ENCODE measurements at regions not wholly inside any gene's neighbourhood (a gene's known extent, or its start where the extent isn't known, plus 50 kb on each side); places are given as distances from the start of the nearest gene placed in this dataset.

DNA sequence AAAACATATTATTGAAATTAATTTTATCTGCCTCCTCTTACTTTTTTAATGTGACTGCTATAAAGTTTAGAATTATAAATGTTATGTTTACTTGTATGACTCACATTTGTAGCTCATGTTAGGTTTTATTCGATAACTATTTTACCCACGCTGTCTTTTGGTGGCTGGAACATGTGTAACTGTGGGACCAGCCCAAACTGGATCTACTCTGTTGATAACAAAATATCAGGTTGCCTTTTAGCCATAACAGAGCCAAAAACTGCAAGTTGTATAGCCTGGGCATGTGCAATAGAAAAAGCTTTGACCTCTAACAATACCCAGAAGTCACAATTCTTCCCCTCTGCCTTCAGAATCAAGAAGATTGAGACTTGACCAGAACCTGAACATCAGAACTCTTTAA lies 356.5 kb downstream of the PRELID2 start:
- ChIA-PET POLR2A (ENCODE audit: unreplicated experiment) (no interaction called here), CTCF (interaction anchor here (0.8 kb wide), 1 partner anchor 219 kb away, joined by 3 read pairs; no protein-coding TSS in a partner anchor)
- Histone ChIP-seq H3K4ac (ENCODE audit: low read depth, low read length) (peak overlapping the region; percentile 96), H3K4me2 (ENCODE audit: low read depth, low read length) (peak overlapping the region; percentile 10; the same call in 1 of the 2 replicates), H3K9me3 (ENCODE audit: control insufficient read depth, insufficient read depth, low read length) (no peaks in the 10 kb centered on the region), H3K18ac (ENCODE audit: low read depth, low read length) (peak overlapping the region; percentile 94), H4K20me1 (ENCODE audit: insufficient read depth, low read length) (no peaks in the 10 kb centered on the region), H4K8ac (ENCODE audit: low read depth in 2 of 2, low read length in 2 of 2) (peak overlapping the region; percentile 19 to 81; a peak in 3 of 4 replicates), H2BK120ac (ENCODE audit: low read depth, low read length) (peak overlapping the region; percentile 95), H3K56ac (ENCODE audit: extremely low read depth, insufficient read depth, low read length) (0 out of 2 replicates have a peak overlapping the region, but pooled peaks have one; percentile 18), H2AK5ac (ENCODE audit: low read depth, low read length) (peak overlapping the region; percentile 91), H2BK5ac (ENCODE audit: low read depth, low read length, poor library complexity, severe bottlenecking) (peak overlapping the region; percentile 85), H2AFZ (replicated peaks; ENCODE audit: low read length, poor library complexity) (no peak overlapping the region), H2AK9ac (replicated peaks; ENCODE audit: low read depth, low read length, poor library complexity) (no peak overlapping the region), H3K23ac (ENCODE audit: low read depth, low read length) (peak overlapping the region; percentile 81), H3K14ac (replicated peaks; ENCODE audit: low read depth, low read length) (peak overlapping the region; percentile 74), H2BK20ac (ENCODE audit: low read depth, low read length) (peak overlapping the region; percentile 88), H3K9ac (ENCODE audit: low read depth, low read length) (no peak overlapping the region), H3K4me1 (ENCODE audit: control insufficient read depth, insufficient read depth, low read length) (peaks cover 11% of the 10 kb centered on the region), H3K36me3 (ENCODE audit: control insufficient read depth, insufficient read depth, low read length) (no peaks in the 10 kb centered on the region), H4K5ac (ENCODE audit: low read depth, low read length) (peak overlapping the region; percentile 98; the same call in 1 of the 2 replicates), H3K27ac (ENCODE audit: insufficient read depth, low read length) (no peak overlapping the region), H2BK15ac (ENCODE audit: low read depth, low read length) (0 out of 3 replicates have a peak overlapping the region, but pooled peaks have one; percentile 38), H4K91ac (ENCODE audit: insufficient read depth, low read depth, low read length) (peak overlapping the region; percentile 92), H3K79me1 (ENCODE audit: low read depth in 1 of 2, low read length in 2 of 2) (no peaks in the 10 kb centered on the region), H3K4me3 (ENCODE audit: insufficient read depth, low read depth, low read length) (no peak overlapping the region), H3K9me1 (ENCODE audit: insufficient read depth, low read length) (peaks cover 9% of the 10 kb centered on the region), H3K27me3 (ENCODE audit: control insufficient read depth, insufficient read depth, low read length) (no peaks in the 10 kb centered on the region)
- WGBS, 2 experiments (ENCODE audit: extremely low coverage in 2 of 2, insufficient read length in 1 of 2), result no CpG with 5 or more reads among the region's 2 CpGs
- dilution Hi-C loops (cut with HindIII; ENCODE audit: low sequenced_read_pairs, unreplicated experiment), result no loop called here
- ATAC-seq (ENCODE audit: low read depth) (peak; percentile 32), DNase-seq (peak; percentile 76)
- TF ChIP-seq MAFK (IDR thresholded peaks at IDR 0.05; ENCODE audit: low read depth, low read length) (no peak), POLR2A (IDR thresholded peaks at IDR 0.05; ENCODE audit: low read depth, low read length) (no peak), MXI1 (IDR thresholded peaks at IDR 0.05; ENCODE audit: borderline replicate concordance, low read depth, low read length) (0 out of 2 replicates have a peak, but pooled peaks have one; percentile 31), RAD21 (IDR thresholded peaks at IDR 0.05; ENCODE audit: low read length) (no peak)
- BruUV-seq (replicated peaks), result no TSS peak
- in situ Hi-C loops (cut with MboI; ENCODE audit: low sequenced_read_pairs), result no loop called here
- intact Hi-C loops (cut with micrococcal nuclease), result loop anchor here (5.0 kb wide), 1 partner anchor 116 kb away; no protein-coding TSS in a partner anchor

Measured in IMR-90 (cell line).